Skeletal muscle cell (primary cell): ENCODE measurements at regions not wholly inside any gene's neighbourhood (a gene's known extent, or its start where the extent isn't known, plus 50 kb on each side); places are given as distances from the start of the nearest gene placed in this dataset.

Experiments used
- DNase-seq: peaks from one replicate; pipeline ENCODE4 v3.0.0-alpha.2; 2010; ENCODE audit warnings: low read depth
- H3K4me3 ChIP-seq: 2 replicates; pipeline ENCODE4 v1.5.1; 2011; ENCODE audit warnings: low read depth, mild to moderate bottlenecking, control low read depth, low read length, moderate library complexity

DNA sequence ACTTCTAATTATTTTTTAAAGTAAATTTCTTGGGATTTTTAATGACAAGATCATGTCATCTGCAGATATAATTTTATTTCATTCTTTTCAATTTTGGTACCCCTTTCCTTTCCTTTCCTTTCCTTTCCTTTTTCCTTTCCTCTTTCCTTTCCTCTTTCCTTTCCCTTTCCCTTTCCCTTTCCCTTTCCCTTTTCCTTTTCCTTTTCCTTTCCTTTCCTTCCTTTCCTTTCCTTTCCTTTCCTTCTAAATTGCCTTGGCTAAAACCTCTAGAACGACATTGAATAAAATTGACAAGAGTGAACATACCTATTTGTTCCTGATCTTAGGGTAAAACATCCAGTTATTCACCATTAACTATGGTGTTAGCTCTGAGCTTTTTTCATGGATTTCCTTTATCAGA lies 334.1 kb downstream of the NDFIP2 start:
- no peak for DNase-seq
- H3K4me3 ChIP-seq, result no peak overlapping the region

DNA sequence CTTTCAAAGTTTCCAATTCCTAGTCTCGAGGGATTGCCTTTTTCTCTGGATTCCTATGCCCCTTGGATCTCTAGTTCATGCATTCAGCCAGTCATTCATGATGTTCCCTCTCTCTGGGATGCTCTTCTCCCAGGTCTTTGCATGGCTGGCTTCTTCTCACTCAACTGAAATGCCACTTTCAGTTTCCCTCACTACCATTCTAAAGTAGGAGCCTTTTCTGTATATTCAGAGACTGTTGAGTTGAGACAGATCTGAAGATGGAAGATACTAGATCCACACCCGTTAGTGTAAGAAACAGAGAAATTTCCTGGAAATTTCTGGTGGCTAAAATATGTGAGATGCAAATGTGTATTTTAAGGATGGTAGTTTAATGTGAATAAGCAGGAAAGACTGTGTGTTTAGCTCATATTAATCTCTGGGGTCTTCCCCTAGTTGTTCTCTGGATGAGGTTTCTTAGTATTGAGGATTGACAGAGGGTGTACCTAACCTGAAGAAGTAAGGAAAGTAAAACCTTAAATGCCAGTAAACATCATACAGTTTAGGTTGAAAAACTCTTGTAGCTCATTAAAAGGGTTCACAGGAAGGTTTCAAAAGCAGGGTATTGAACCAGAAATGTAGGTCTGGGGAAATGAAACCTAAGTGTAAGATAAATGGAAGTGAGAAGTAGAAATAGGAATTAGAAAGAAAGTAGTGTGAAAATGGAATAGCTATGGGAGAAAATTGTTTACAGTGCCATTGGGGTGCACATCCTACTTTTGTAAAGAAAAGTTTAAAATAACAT lies 331.3 kb downstream of the NDFIP2 start:
- no peak for DNase-seq
- H3K4me3 ChIP-seq, result no peak overlapping the region

DNA sequence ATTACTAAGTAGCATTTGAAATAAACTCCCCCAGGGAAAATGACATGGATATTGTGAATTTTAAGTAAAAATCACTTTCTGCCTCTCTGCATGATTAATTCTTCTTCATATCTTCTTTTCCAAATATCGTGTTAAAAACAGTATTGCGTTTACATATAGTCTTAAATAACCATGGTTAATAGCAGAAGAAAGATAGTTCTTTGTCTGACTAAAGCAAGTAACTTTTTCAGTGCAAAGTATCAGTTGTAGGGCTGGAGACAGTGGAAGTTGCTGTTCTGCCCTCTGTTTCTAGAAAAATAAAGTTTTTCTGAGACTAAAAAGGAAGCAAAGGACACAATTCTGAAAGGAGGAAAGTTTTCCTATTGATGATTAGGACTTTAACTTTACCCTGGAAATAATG lies 330.2 kb downstream of the NDFIP2 start:
- DNase-seq, result no peak
- no peak overlapping the region for H3K4me3 ChIP-seq

DNA sequence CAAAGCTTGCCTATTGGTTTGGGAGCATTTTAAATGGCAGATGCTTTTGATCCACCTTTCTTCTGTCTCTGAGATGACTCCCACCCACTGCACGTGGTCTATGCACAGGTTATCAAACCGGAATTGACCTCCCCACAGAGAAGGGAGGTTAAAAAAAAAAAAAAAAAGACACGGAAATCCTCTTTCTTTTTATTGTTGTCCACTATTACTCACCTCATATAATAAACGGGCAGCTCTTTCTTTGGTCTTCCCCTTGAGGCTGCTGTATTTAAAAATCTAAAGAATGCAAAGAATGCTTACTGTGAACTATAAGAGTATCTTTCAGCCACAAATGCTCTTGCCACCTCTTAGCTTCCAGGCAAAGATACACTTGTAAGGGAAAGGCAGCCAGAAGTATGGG lies 329.7 kb downstream of the NDFIP2 start:
- no peak for DNase-seq
- H3K4me3 ChIP-seq, result no peak overlapping the region

DNA sequence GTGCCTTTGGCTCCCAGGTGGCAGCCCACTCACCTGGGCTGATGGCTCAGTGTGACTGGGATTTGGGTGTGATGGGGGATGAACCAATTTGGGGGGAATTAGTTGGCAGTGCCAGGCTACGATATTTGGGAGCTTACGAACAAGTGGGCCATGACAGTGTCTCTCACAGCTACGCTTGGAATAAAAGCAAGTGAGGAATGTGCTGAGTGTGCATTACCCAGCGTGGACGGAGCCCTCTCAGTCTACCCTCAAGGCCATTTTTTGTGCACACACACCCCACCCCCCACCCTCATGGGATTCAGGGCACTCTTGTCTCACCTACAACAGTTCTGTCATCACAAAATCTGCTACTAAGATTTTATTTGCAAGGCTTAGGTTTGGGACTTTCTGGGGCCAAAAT lies 329.1 kb downstream of the NDFIP2 start:
- no peak overlapping the region for H3K4me3 ChIP-seq
- no peak for DNase-seq

DNA sequence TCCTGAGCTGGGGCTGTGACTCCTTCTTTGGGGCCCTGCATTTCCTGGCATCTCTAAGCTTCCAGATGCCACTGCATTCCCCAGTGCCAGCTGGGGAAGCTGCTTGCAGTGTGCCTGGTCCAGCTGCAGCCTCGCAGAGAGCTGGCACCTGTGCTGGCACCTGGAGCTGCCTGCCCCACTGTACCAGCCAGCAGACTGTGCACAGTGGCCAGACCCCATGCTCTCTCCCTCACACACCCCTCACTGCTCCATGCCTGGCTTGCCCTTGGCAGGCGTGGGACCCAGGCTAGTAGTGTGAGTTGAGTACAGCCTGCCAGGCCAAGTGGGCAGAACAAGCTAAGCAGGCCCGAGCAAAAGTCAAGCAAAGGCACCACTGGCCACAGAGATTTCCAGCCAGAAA lies 327.5 kb downstream of the NDFIP2 start:
- DNase-seq, result no peak
- H3K4me3 ChIP-seq, result no peak overlapping the region

DNA sequence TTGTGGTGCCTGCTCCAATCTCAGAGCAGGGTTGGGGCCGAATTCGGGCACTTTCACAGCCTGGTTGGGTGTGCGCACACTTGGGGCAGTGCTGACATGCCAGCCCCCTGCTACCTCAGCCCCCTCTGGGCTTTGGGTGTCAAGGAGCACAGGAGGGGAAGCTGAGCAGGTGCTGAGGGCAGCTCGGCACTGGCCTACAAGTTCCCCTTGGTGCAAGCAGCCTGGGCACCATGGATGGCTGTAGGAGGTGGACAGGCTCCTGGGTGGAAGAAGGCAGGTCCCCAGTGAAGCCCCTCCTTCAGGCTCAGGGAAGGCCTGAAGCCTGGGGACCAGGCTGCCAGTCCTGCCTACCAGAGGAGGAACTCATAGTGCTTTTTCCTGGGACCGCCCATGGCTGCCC lies 326.6 kb downstream of the NDFIP2 start:
- no peak overlapping the region for H3K4me3 ChIP-seq
- no peak for DNase-seq

DNA sequence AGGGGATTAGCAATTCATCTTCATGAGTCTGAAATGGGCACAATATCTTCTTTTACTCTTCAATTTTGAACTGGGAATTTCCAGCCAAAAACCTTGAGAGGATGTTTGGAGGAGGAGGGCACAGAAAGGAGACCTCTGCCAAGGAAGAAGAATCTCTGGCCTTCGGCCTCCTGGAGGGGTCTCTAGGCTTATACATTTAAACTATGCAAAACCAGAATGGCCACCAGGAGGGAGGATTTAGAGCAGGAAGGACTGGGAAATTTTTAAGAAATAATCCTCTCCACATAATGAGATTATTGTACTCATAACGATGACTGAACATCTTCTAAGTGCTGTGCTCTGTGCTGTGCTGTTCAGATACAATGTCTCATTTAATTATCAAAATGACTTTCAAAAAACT lies 325.9 kb downstream of the NDFIP2 start:
- DNase-seq, result no peak
- no peak overlapping the region for H3K4me3 ChIP-seq

DNA sequence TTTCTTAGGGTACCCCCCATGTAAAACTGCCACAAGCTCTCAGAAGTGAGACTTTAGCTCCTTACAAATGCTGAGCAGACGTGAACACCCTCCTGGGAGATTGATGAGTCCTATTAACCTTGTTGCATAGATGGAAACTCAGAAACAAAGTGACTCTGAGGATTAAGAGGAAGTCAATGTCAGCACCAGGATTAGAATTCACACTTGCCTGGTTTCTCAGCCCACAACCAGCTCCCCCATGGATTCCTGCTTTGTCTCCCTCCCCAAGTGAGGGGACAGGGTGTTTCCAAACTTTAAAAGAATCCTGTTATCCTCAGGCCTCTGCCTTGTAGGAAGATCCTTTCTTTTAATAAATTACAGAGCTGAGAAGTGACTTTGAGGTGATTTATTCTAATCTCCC lies 324.4 kb downstream of the NDFIP2 start:
- no peak overlapping the region for H3K4me3 ChIP-seq
- DNase-seq, result no peak

DNA sequence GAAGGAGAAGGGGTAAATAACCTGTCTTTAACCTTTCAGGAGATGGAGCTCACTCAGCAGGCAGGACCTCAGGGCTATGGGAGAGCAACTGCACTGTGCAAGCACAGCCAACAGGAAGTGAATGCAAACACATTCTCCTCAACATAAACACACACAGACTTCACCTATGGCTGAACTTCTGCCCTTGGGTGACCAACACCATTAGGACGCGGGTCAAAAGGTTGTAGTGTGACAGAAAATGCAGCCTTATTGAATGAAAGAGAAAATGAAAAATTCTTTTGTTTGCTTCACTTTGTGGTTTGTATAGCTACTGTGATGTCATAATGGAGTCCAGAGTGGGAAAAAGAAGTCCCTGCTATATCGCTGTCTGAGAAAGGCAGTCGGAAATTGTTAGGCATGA lies 323.0 kb downstream of the NDFIP2 start:
- H3K4me3 ChIP-seq, result no peak overlapping the region
- no peak for DNase-seq

DNA sequence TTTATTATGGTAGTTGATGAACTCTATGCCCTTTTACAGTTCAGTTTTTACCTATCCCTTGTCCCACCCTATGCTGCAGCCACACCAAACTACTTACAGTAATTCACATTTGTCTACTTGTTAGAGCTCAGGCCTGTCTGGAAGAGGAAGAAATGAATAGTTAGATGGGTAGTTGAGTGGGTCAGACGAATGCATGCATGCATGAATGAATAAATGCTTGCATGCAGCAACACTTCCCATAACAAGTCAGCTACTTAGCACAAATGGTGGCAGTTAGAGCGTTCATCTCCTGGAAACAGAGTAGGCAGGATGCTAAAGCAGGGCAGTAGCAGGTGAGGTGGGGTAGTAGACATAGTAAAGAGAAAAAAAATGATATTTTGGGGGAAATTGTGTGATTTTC lies 322.3 kb downstream of the NDFIP2 start:
- H3K4me3 ChIP-seq, result no peak overlapping the region
- no peak for DNase-seq

DNA sequence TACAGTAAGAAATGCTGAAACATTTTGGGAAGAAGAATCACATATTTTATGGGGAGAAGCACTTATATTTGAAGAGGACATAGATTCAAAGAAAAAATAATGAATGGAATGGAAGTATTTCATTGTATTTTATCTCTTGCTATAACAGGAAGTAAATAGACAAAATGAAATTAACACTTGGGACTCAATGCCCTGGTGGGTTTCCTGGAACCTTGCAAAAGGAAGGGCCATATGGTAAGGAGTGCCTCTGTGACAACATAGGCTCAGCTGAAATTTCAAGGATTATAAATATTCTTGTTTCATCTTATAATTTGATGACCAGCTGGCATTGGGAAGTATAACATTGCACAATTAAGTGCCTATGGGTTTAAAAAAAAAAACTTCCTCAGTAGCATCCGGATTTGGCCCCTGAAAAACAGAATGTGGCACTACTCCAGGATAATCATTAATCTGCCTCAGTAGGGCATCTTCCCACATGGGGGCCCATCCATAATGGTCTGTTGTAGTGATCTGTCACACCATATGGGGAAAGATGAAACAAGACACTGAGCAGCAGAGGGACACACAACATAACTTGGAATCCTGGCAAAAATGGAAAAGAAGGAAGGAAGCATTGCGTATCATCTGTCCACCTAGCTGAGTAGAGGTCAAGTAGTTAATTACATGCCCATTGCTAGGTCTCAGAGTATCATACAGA lies 321.6 kb downstream of the NDFIP2 start:
- no peak overlapping the region for H3K4me3 ChIP-seq
- no peak for DNase-seq

DNA sequence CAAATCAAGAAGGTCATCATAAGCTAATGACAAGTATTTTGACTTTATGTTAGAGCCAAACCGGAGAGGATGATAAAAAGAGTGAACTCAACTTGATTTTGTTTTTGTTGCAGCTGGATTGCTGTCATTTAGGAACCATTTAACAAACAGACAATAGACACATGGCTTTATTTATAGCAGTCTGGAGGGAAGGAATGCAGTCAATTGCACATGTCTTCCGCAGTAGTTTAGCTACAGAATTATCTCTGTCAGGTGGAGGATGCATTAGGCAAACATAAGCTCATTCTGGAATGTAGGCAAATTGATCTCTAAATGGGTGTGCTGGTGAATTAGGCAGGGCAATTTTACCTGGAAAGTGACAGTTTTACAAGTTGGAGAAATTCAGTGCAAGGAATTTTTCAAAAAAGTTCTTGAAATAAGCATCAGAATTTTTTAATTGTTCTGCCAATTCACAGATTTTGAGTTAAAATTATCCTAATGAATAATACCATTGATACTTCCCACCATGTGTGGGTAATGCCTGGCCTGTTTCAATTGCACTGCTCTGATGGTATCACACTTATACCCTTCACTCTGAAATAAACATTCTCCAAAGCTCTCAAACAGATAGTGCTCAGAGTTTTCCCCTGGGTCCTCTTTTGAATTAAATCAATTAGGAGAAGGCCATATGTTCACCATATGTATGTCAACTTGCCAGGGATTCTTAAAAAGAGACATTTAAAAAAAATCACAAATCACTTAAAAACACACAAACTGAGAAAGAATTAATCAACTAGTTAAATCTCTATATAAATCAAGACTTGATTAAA lies 318.3 kb downstream of the NDFIP2 start:
- no peak overlapping the region for H3K4me3 ChIP-seq
- no peak for DNase-seq

DNA sequence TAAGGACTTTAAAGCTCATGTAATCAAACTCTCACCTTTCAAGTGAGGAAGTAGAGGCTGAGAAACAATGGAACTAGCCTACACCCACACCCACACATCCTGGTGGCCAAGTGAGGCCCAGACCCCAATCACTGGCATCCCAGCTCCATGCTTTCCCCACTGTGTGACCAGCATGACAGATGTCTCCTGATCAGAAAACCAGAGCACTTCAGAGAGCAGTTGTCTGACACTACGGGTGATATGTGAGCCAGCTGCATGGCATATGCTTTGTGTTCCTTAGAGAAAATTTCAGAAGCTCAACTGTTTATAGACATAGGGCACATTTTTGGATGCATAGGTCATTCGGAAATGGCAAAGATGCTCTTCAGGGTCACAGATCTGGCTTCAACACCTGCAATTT lies 315.2 kb downstream of the NDFIP2 start:
- peak; percentile 32 for DNase-seq
- H3K4me3 ChIP-seq, result no peak overlapping the region

DNA sequence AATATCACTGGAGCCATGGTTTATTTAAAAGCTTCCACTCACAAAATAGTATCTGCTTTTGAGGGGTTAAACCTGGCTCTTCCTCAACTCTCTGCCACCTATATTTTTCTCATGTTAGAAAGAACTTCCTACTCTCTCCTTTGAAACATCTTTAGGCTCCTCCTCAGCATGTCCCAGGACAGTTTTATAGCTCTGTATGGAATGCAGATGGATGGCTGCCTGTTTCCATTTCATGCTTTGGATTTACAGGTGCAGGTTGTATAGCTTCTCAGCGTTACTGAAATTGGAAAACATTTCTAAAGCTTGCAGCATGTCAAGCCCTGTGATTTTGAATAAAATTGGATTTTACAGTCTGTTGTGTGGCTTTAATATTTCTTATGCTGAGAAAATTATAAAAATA lies 314.0 kb downstream of the NDFIP2 start:
- no peak overlapping the region for H3K4me3 ChIP-seq
- no peak for DNase-seq

DNA sequence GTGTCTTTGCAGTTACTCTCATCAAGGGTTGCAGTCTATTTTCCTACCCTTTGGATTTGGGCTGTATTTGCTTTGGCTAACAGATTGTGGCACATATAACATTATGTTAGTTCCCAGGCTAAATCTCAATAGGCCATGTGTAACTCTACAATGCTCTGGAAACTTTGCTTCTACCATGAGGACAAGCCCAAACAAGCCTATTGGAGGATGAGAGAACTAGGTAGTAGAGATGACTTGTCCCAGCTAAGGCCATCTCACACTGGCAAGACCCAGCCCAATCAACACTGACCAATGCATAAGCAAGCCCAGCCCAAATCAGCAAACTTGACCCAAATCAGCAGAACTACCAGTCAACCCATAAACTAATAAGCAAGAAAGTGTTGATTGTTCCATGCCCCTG lies 311.8 kb downstream of the NDFIP2 start:
- H3K4me3 ChIP-seq, result no peak overlapping the region
- DNase-seq, result no peak

DNA sequence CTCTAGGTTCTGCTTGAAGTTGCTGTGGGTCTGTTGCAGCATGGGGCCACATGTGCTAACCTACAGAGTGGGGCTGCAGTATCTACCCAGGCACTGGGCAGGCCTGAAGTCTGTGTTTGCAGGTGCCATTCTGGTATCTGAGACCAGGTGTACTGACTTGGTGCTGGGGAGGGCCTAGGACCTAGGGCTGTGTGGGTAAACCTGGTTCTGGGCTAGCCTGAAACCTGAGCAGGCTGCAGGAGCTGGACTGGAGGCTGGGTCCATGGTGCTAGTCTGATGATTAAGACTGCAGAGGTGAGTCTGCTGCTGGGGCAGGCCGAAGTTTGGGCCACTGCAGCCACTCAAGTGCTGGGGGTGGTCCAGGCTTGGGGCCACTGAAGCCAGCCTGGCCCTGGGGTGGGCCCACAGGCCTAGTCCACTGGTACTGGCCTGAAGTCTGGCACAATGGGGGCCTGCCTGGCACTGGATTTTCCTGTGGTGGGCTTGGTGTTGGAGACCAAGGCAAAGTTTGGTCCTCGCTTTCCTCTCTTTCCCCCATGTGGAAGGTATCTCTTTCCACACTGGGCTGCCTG lies 310.6 kb downstream of the NDFIP2 start:
- no peak overlapping the region for H3K4me3 ChIP-seq
- DNase-seq, result no peak

DNA sequence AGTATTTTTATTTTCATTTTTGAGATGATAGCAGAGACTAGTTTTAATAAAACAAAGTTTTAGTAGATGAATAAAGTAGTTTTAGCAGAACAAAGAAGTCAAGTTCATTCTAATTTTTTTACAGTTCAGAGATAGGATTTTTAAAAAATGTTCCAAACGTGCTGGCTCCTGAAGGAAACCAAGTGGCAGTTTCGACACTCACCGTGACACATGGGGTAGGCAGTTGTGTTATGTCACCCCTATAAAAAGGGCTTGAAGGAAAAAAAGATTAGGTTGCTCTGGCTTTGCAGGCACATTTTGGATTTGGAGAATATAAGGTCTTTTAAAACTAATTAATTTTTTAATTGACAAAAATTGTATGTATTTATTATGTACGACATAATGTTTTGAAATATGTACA lies 305.2 kb downstream of the NDFIP2 start:
- no peak for DNase-seq
- H3K4me3 ChIP-seq, result no peak overlapping the region

DNA sequence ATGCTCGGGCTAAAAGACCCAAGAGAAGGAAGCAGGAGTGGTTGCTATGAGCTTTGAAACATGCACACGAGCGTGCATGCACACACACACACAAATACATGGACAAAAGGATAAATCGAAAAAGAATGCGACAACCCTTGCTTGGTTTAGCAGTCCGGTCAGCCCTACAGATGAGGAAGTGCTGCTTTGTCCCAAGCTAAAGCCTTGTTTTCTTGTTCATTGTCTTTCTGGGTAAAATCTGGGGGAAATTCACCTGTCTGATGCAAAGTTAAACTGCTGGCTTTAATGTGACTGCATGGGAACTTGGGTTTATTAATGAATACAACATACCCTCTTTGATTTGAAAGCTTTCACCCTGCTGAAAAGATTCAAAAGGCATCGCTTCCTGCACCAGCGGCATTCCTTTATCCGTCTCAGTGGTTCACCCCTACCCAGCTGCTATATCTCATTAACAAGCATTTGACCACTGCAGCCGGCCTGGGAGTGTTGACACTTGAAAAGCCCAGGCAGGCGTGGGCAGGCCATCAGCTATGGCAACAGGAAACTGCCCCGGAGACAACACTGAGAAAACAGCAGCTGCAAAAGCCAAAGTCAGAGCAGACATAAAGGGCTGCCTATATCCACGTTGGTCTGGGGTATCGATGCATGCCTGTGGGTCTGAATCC lies 301.7 kb downstream of the NDFIP2 start:
- peak; percentile 75 for DNase-seq
- no peak overlapping the region for H3K4me3 ChIP-seq
